ENCODE measurements at regions not wholly inside any gene's neighbourhood (a gene's known extent, or its start where the extent isn't known, plus 50 kb on each side); places are given as distances from the start of the nearest gene placed in this dataset.
A peak's percentile ranks its signal among the peaks of the same experiment; 100 is the strongest.

- H3K27me3 Mint-ChIP-seq (ENCODE audit: unreplicated experiment) = peaks cover 26% of the 10 kb centered on the region
- DNase-seq (ENCODE audit: extremely low spot score, unreplicated experiment) = no peak
- no peaks in the 10 kb centered on the region for H3K9me3 Mint-ChIP-seq (ENCODE audit: unreplicated experiment)
- TF ChIP-seq, protein P1, sequence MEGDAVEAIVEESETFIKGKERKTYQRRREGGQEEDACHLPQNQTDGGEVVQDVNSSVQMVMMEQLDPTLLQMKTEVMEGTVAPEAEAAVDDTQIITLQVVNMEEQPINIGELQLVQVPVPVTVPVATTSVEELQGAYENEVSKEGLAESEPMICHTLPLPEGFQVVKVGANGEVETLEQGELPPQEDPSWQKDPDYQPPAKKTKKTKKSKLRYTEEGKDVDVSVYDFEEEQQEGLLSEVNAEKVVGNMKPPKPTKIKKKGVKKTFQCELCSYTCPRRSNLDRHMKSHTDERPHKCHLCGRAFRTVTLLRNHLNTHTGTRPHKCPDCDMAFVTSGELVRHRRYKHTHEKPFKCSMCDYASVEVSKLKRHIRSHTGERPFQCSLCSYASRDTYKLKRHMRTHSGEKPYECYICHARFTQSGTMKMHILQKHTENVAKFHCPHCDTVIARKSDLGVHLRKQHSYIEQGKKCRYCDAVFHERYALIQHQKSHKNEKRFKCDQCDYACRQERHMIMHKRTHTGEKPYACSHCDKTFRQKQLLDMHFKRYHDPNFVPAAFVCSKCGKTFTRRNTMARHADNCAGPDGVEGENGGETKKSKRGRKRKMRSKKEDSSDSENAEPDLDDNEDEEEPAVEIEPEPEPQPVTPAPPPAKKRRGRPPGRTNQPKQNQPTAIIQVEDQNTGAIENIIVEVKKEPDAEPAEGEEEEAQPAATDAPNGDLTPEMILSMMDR (IDR thresholded peaks at IDR 0.05) = no peak
- no peak overlapping the region for H3K4me3 Mint-ChIP-seq (ENCODE audit: unreplicated experiment)
- no peaks in the 10 kb centered on the region for H3K4me1 Mint-ChIP-seq (ENCODE audit: unreplicated experiment)
- no peak overlapping the region for H3K27ac Mint-ChIP-seq (ENCODE audit: unreplicated experiment)
- no peaks in the 10 kb centered on the region for H3K36me3 Mint-ChIP-seq (ENCODE audit: unreplicated experiment)
These were observed 137.7 kb upstream of the TRHDE start for GRCh38 chr12:72134246-72135020.

DNA sequence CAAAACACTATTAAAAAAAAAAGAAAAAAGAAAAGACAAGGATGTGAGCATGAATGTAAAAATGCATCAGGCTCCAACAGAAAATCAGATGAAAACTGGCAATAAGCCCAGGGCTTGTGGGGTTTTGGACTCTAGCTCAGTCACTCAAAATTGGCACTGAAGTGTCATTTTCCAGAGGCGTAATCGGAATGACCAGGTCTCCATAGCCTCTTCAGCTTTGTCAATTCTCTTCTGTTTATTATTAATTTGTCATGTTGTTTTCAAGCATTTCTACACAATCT lies 137.2 kb upstream of the TRHDE start:
- no peaks in the 10 kb centered on the region for H3K4me1 Mint-ChIP-seq (ENCODE audit: unreplicated experiment)
- no peak overlapping the region for H3K27ac Mint-ChIP-seq (ENCODE audit: unreplicated experiment)
- no peak for DNase-seq (ENCODE audit: extremely low spot score, unreplicated experiment)
- no peak overlapping the region for H3K4me3 Mint-ChIP-seq (ENCODE audit: unreplicated experiment)
- TF ChIP-seq, protein P1 (IDR thresholded peaks at IDR 0.05) = no peak
- H3K36me3 Mint-ChIP-seq (ENCODE audit: unreplicated experiment) = no peaks in the 10 kb centered on the region
- H3K9me3 Mint-ChIP-seq (ENCODE audit: unreplicated experiment) = no peaks in the 10 kb centered on the region
- H3K27me3 Mint-ChIP-seq (ENCODE audit: unreplicated experiment) = peaks cover 26% of the 10 kb centered on the region

GRCh38 chr12:72136792-72137191 lies 135.4 kb upstream of the TRHDE start:
- TF ChIP-seq, protein P1 (IDR thresholded peaks at IDR 0.05) = no peak
- Mint-ChIP-seq H3K4me3 (ENCODE audit: unreplicated experiment) (no peak overlapping the region), H3K4me1 (ENCODE audit: unreplicated experiment) (no peaks in the 10 kb centered on the region), H3K27ac (ENCODE audit: unreplicated experiment) (no peak overlapping the region), H3K36me3 (ENCODE audit: unreplicated experiment) (no peaks in the 10 kb centered on the region), H3K9me3 (ENCODE audit: unreplicated experiment) (no peaks in the 10 kb centered on the region), H3K27me3 (ENCODE audit: unreplicated experiment) (peaks cover 22% of the 10 kb centered on the region)
- no peak for DNase-seq (ENCODE audit: extremely low spot score, unreplicated experiment)

- no peak overlapping the region for H3K27ac Mint-ChIP-seq (ENCODE audit: unreplicated experiment)
- H3K4me3 Mint-ChIP-seq (ENCODE audit: unreplicated experiment) = no peak overlapping the region
These were observed 132.8 kb upstream of the TRHDE start for GRCh38 chr12:72139411-72139810.

DNA sequence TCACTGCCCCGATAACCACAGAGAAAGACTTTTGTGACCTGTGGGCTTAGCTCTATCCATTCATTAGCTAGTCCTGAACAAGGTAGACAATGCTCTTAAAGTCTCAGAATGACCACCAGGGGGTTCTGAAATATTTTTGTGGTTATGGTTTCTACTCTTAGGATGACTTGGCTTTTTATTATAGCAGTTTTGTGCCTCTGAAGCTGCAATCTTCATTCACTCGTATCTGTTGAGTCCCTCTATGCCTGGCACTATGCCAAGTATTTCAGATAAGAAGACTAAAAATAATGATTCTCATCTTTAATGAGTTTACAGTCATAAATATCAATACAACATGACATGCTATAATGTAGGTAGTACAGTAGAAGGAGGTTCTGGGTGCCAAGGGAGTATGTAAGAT lies 130.8 kb upstream of the TRHDE start:
- no peak overlapping the region for H3K27ac Mint-ChIP-seq (ENCODE audit: unreplicated experiment)
- DNase-seq (ENCODE audit: extremely low spot score, unreplicated experiment) = no peak
- peaks cover 6% of the 10 kb centered on the region for H3K27me3 Mint-ChIP-seq (ENCODE audit: unreplicated experiment)
- no peaks in the 10 kb centered on the region for H3K4me1 Mint-ChIP-seq (ENCODE audit: unreplicated experiment)
- TF ChIP-seq, protein P1 (IDR thresholded peaks at IDR 0.05) = peak; percentile 19
- no peaks in the 10 kb centered on the region for H3K36me3 Mint-ChIP-seq (ENCODE audit: unreplicated experiment)
- no peak overlapping the region for H3K4me3 Mint-ChIP-seq (ENCODE audit: unreplicated experiment)
- H3K9me3 Mint-ChIP-seq (ENCODE audit: unreplicated experiment) = no peaks in the 10 kb centered on the region

More at GRCh38 chr12:72139411-72139810, 132.8 kb upstream of the TRHDE start:
- H3K36me3 Mint-ChIP-seq (ENCODE audit: unreplicated experiment) = no peaks in the 10 kb centered on the region
- H3K27me3 Mint-ChIP-seq (ENCODE audit: unreplicated experiment) = peaks cover 11% of the 10 kb centered on the region
- TF ChIP-seq, protein P1 (IDR thresholded peaks at IDR 0.05) = no peak
- H3K4me1 Mint-ChIP-seq (ENCODE audit: unreplicated experiment) = no peaks in the 10 kb centered on the region
- no peak for DNase-seq (ENCODE audit: extremely low spot score, unreplicated experiment)
- no peaks in the 10 kb centered on the region for H3K9me3 Mint-ChIP-seq (ENCODE audit: unreplicated experiment)

Measured in osteocyte (in vitro differentiated cells).